GM18861 (cell line): ENCODE measurements at regions not wholly inside any gene's neighbourhood (a gene's known extent, or its start where the extent isn't known, plus 50 kb on each side); places are given as distances from the start of the nearest gene placed in this dataset.

Experiments used
- ATAC-seq: cut with Tn5 transposase; IDR thresholded peaks from one replicate; pipeline ENCODE4 v1.9.1; 2021; ENCODE audit not compliant: unreplicated experiment

DNA sequence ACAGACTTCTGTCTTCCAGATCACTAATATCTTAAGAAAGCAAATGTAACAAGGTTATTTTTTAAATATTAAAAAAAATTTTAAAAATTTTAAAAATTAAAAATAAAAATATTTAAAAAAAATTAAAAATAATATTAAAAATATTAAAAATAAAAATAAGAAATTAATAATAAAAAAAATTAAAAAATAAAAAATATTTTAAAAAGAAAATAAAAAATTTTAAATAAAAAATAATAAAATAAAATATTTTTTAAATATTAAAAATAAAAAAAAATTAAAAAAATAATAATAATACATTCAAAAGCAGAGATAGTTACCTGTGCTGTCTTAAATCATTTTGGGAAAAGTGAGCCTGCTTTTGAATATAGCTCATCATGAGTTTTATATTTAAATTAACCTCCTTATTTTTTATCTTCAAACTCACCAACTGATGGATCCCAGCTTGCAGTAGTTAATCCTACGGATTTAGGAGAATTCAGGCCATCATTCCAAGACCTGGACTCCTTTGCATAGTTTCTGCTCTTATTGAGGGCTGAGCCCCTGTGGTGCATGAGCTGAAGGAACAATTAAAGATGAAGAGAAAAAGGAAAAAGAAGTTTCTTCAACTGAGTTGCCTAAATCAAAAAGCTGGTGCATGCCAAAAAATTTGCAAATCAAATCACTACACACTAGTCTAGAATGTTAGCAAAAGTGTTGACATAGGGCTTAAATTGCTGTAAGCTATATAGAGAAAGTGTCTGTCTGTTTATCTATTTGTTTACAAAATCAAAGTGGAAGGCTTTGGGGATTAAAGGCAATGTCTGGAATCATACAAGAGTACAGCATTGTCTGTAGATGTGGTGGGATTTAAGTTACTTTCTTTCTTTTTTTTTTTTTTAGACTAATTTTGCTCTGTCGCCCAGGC is 50.5 kb upstream of the ZNF438 start:
- ATAC-seq, result no peak

GRCh38 chr10:31083765-31084184 is 52.1 kb upstream of the ZNF438 start:
- ATAC-seq, result no peak

DNA sequence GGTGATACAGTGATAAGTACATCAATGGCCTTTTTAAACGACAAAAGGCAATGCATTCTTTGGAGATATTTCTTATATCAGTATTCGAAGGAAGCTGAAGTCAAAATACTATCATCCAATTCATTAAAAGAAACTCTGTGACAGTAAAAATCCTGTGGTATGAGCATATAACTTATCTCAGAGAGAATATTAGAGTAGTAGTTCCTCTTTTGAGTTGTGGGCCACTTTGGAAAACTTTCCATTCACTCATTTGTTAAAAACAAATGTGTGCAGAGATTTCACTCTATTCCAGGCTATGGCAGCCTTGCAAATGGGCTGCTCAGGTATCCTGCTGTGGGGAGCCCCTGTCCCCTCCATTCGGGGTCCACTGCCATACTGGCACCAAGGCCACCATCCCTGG is 55.3 kb upstream of the ZNF438 start:
- ATAC-seq, result no peak

- no peak for ATAC-seq
Measured at GRCh38 chr10:31087851-31088250, 56.2 kb upstream of the ZNF438 start.

DNA sequence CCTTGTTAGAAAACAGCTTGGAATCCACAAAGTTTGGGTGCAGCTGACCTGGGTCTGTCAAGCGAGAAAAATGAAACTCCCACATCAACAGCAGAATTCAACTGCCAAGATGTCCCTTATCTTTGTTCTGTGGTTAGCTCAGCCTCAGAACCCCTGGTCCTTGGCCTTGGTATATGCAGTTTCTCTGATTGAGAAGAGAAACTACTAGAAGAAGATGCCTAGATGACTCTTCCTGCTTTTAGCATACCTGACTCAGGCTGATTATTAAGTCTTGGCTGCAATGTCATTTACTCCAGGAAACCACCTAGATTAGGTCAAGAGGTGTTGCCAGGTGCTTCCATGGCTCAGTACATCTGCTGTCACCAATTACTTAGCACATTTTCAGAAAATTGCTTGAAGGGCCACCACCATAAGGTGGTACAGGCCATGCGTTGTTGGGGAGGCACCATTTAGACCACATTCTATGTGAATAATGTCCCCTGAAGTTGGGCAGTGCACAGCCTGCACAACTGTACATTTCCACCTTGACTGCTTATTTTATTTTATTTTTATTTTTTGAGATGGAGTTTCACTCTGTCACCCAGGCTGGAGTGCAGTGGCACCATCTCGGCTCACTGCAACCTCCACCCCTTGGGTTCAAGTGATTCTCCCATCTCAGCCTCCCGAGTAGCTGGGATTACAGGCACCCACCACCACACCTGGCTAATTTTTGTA is 59.4 kb upstream of the ZNF438 start:
- ATAC-seq, result no peak

DNA sequence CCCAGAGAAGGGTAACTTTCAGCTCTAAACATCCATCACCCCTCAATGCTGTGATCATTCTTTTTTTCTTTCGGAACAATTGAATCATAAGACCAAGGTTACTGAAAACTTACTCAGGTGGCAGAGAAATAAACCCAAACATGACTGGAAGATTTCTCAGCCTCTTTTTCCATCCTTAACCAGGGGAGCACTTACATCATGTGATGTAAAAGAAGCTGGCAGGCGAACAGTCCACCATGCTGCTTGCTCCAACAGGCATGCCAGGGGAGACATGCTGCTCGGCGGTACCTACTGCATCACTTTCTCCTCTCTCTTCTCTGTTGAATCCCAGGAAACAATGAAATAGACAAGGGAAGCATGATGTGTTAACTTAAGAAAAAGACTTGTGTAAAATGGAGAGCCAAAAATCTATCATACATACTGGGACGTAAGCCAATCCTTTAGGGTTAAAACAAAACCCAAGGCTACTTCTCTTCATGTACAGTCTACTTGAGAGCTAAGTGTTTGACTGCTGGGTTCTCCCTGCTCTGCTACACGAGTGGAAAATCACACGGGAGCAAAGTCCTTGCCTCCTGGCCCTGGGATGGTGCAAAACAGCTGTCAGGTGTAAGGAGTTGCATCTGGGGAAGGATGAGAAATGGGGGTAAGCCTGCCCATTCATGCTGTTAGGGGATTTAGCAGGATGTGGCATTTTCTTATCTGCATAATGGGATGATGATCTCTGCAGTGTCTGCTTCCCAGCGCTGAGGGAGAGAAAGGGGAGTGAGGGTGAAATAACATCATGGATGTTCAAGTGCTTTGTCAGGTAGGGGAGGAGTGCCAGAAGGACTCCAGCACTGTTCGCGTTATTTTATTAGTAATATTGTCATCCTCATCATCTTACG is 64.3 kb upstream of the ZNF438 start:
- no peak for ATAC-seq

DNA sequence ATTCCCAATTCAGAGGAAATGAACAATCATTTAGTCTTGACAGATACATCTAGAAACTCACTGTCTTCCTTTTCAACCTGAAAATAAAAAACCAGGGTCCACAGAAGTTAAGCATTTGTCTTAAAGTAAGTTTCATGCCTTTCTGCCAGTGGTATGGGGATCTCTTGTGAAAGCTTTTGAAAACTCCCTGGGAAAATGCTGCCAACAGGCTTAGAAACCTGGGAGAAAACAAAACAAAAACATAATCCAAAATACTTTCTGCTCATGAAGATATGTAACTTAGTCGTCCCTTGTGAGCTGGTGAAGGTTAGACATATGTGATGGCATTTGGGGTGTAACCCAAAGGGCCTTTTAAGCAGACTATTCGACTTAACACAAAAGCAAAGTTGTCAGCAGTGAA is 66.4 kb upstream of the ZNF438 start:
- ATAC-seq, result no peak

- ATAC-seq, result no peak
Measured at GRCh38 chr10:31099094-31099493, 67.4 kb upstream of the ZNF438 start.

DNA sequence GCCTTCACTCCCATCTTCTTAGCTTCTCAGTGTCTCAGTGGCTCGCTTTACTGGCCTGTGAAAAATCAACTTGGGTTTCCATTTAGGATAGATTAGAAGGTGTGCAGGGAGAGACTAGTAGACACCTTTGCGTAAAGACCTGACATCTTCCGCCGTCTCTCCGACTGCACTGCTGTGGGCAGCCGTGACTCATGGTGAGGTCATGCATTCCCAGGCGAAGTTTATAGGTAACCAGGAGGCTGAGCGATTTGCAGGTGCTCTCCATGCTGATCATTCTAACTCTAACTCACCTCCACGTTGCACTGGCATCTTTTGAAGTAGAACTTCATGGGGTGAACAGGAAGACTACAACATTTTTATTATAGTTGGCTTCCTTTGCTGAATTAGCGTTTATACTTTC is 68.0 kb upstream of the ZNF438 start:
- no peak for ATAC-seq

DNA sequence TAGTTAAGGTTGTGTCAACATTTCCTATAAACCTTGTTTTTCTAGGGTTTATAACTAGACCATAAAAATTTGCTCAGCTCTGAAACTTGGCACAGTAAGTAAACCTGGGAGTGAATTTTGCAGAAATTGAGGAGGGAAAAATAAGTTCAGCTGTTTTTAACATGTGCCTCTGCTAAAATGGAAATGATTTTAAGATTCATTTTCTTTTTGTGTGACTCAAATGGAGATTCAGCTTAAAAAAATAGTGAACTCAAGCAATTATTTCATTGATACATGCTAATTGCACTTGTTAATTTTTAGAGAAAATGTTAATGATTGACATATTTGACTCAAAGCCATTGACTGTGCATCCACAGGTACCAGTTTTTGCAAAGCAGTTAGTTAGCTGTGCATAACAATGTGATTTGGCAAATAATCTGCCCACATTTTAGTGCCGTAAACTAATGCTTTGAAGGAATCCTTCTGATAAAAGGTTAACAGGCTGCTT is 68.5 kb upstream of the ZNF438 start:
- no peak for ATAC-seq

DNA sequence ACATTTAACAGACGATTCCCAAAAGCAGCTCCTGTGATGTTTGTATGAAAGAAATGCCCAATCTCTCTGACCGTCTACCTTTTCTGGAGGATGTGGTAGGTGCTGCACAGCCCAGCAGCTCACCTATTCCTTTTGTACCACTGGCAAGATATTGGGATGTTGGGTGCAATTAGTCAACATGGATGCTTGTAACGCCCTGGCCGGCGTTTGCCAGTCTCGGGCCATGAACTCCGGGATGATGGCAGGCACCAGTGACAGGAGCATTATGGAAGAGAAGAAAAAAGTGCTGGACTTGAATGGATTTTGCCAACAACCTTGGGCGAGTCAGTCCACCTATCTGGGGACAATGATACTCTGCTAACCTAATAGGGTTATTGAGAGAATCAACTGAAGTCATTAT is 69.0 kb upstream of the ZNF438 start:
- ATAC-seq, result no peak

DNA sequence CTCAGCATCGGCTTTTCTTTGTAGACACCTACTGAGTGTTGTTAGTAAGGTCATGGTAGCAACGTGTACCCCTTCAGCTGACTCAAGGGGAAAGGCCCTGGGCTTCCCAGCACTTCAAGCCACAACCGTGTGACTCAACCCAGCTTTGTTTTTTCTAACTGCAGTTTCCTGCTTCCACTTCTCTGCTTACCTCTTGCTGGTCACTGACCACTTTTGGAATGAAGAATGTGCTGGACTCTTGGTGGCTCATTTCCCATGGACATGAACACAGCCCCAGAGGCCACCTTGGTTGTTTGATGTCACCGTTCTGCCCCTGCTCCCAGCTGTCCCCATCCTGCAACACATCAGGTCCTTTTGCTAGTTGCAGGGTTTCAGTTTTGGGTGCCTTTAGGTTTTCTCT is 69.5 kb upstream of the ZNF438 start:
- ATAC-seq, result peak; percentile 67

GRCh38 chr10:31102421-31102820 is 70.8 kb upstream of the ZNF438 start:
- no peak for ATAC-seq

- ATAC-seq, result no peak
Measured at GRCh38 chr10:31103112-31103511, 71.4 kb upstream of the ZNF438 start.

DNA sequence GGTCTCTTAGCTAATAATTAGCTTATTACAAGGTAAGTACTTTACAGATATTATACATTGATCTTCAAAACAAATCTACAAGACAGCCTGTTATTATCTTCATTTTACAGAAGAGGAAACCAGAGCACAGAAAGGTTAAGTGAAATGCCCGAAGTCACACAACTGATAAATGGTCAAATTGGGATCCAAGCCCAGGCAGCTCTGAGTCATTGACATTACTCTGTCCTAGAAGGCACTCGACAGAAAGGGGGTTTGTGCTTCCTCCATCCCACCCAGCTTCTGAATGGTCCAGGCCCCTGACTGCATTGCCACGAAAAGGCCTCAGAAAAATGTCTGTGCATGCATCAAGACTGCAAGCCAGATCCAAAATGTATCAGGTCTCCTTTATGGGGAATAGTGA is 81.3 kb upstream of the ZNF438 start:
- no peak for ATAC-seq

- no peak for ATAC-seq
Measured at GRCh38 chr10:31116226-31116625, 84.6 kb upstream of the ZNF438 start.

- ATAC-seq, result no peak
Measured at GRCh38 chr10:31118556-31118955, 86.9 kb upstream of the ZNF438 start.

DNA sequence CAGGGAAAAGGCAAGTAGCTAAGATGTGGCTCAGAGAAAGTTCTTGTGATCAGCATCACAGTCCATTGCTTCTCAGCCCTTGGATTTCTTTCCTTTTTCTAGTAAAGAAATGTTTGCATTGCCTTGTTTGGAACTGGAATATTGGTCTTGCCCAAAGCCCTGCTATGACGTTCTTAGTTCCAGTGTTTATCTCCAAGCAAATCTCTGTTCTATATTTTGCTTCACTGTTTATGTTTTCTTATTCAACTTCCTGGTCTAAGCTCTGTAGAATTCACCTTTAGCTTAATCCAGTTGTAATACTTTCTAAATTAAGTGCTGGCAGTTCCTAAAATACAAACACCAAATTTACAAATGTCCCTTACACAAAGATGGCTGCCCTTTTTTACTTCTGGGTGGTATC is 88.7 kb upstream of the ZNF438 start:
- no peak for ATAC-seq

DNA sequence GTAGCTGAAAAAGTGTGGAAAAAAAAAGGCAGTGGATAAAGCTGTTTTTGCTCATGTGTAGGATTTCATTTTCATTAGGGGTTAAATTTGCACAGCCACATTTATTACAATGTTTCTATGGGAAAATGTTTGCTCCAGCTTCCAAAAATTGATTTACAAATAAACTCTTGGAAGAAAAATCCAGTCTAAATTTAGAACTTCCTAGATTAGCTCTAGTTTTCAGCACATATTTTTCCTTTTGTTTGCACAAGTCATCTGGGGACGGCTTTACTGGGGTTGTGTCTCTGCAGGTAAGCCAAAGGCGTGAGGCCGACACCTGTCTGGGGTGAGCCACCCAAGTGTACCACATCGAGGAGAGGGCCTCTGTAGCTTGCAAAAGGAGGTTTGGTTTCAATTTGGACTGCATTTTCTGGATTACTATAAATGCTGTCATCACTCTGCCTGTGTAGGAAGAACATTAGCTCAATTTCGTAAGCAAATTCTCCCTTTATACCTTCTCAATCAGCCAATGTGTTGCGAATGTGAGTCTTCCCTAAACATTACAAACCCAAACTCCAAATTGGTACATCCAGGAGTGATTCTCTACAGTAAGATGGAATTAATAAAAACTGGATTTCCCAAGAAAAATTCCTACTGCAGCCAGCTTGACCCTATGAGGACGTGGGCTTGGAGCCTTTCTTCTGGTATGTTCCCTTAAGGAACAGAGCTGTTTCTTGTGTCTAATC is 89.5 kb upstream of the ZNF438 start:
- ATAC-seq, result no peak

GRCh38 chr10:31121757-31122577 is 90.3 kb upstream of the ZNF438 start:
- ATAC-seq, result no peak
